GM18519 (cell line): ENCODE measurements at regions not wholly inside any gene's neighbourhood (a gene's known extent, or its start where the extent isn't known, plus 50 kb on each side); places are given as distances from the start of the nearest gene placed in this dataset.

Experiments used
- ATAC-seq: cut with Tn5 transposase; IDR thresholded peaks from one replicate; pipeline ENCODE4 v1.9.1; 2021; ENCODE audit warnings: mild to moderate bottlenecking, moderate library complexity; ENCODE audit not compliant: unreplicated experiment, low FRiP score

GRCh38 chr18:32621034-32621433 is 150.4 kb upstream of the GAREM1 start:
- ATAC-seq: no peak

- ATAC-seq: no peak
Measured at GRCh38 chr18:32618546-32618945, 147.9 kb upstream of the GAREM1 start.

GRCh38 chr18:32613821-32614220 is 143.1 kb upstream of the GAREM1 start:
- ATAC-seq: no peak

- ATAC-seq: no peak
Measured at GRCh38 chr18:32612651-32613050, 142.0 kb upstream of the GAREM1 start.

- no peak for ATAC-seq
Measured at GRCh38 chr18:32610176-32610575, 139.5 kb upstream of the GAREM1 start.

GRCh38 chr18:32607816-32608215 is 137.1 kb upstream of the GAREM1 start:
- ATAC-seq: no peak

GRCh38 chr18:32598144-32598543 is 127.5 kb upstream of the GAREM1 start:
- peak; percentile 80 for ATAC-seq

- ATAC-seq: no peak
Measured at GRCh38 chr18:32596501-32596900, 125.8 kb upstream of the GAREM1 start.

GRCh38 chr18:32595832-32596231 is 125.2 kb upstream of the GAREM1 start:
- no peak for ATAC-seq

GRCh38 chr18:32588191-32588590 is 117.5 kb upstream of the GAREM1 start:
- no peak for ATAC-seq

- ATAC-seq: no peak
Measured at GRCh38 chr18:32583431-32583830, 112.7 kb upstream of the GAREM1 start.

GRCh38 chr18:32582455-32582854 is 111.8 kb upstream of the GAREM1 start:
- ATAC-seq: no peak

GRCh38 chr18:32577561-32577960 is 106.9 kb upstream of the GAREM1 start:
- ATAC-seq: no peak

GRCh38 chr18:32576296-32576916 is 105.7 kb upstream of the GAREM1 start:
- no peak for ATAC-seq

- ATAC-seq: no peak
Measured at GRCh38 chr18:32566960-32567359, 96.3 kb upstream of the GAREM1 start.

- ATAC-seq: no peak
Measured at GRCh38 chr18:32553640-32554365, 83.1 kb upstream of the GAREM1 start.

- ATAC-seq: no peak
Measured at GRCh38 chr18:32553174-32553573, 82.5 kb upstream of the GAREM1 start.

- ATAC-seq: peak; percentile 82
Measured at GRCh38 chr18:32552421-32553030, 81.8 kb upstream of the GAREM1 start.

GRCh38 chr18:32550963-32551362 is 80.3 kb upstream of the GAREM1 start:
- ATAC-seq: no peak

- peak; percentile 74 for ATAC-seq
Measured at GRCh38 chr18:32549248-32550110, 78.8 kb upstream of the GAREM1 start.

- ATAC-seq: no peak
Measured at GRCh38 chr18:32548688-32549087, 78.0 kb upstream of the GAREM1 start.
